CD8-positive, alpha-beta memory T cell (primary cell): ENCODE measurements at regions not wholly inside any gene's neighbourhood (a gene's known extent, or its start where the extent isn't known, plus 50 kb on each side); places are given as distances from the start of the nearest gene placed in this dataset.

Experiments used
- CTCF ChIA-PET: fragments of 350-600 bp; sonication (Branson Sonifier 250); formaldehyde crosslinking; loops from one replicate; lab custom pipeline; 2021; ENCODE audit warnings: antibody characterized with exemption; lab: Charles Lee
- POLR2A ChIA-PET: fragments of 350-600 bp; sonication (Branson Sonifier 250); formaldehyde crosslinking; loops from one replicate; lab custom pipeline; 2021; ENCODE audit warnings: antibody characterized with exemption; lab: Charles Lee
- DNase-seq, 5 donors: peaks; one replicate each; pipeline versions ENCODE4 v3.0.0 to v3.0.0-alpha.2; 2020 to 2022; ENCODE audit warnings: mixed read lengths in 1 of 5
- H3K27ac ChIP-seq: one replicate; pipeline ENCODE4 v1.7.0; 2013; ENCODE audit warnings: low read depth, mild to moderate bottlenecking, low read length, moderate library complexity
- H3K27me3 ChIP-seq: 2 replicates; pipeline ENCODE4 v1.7.0; 2013; ENCODE audit warnings: low read length, mild to moderate bottlenecking; ENCODE audit not compliant: insufficient read depth, poor library complexity, severe bottlenecking
- H3K36me3 ChIP-seq: 2 replicates; pipeline ENCODE4 v1.7.0; 2013; ENCODE audit warnings: mild to moderate bottlenecking, low read length, moderate library complexity; ENCODE audit not compliant: insufficient read depth
- H3K4me1 ChIP-seq: 2 replicates; pipeline ENCODE4 v1.7.0; 2013; ENCODE audit warnings: mild to moderate bottlenecking, low read length, moderate library complexity; ENCODE audit not compliant: insufficient read depth
- H3K4me3 ChIP-seq: 2 replicates; pipeline ENCODE4 v1.7.0; 2013; ENCODE audit warnings: mild to moderate bottlenecking, low read length
- H3K9me3 ChIP-seq: 2 replicates; pipeline ENCODE4 v1.7.0; 2013; ENCODE audit warnings: mild to moderate bottlenecking, low read length
- H3K27ac Mint-ChIP-seq, 8 donors: one replicate each; pipeline ENCODE4 v1.8.0; 2020 to 2021; ENCODE audit warnings: mixed read lengths in 8 of 8, mild to moderate bottlenecking in 6 of 8, inconsistent platforms in 3 of 8, moderate library complexity in 3 of 8
- H3K27me3 Mint-ChIP-seq, 2 donors: one replicate each; pipeline ENCODE4 v1.8.0; 2020 to 2021; ENCODE audit warnings: mixed read lengths in 2 of 2, mild to moderate bottlenecking in 1 of 2, moderate library complexity in 1 of 2
- H3K36me3 Mint-ChIP-seq, 3 donors: one replicate each; pipeline ENCODE4 v1.8.0; 2020 to 2021; ENCODE audit warnings: mixed read lengths in 3 of 3, inconsistent platforms in 1 of 3, mild to moderate bottlenecking in 1 of 3
- H3K4me1 Mint-ChIP-seq, 3 donors: one replicate each; pipeline ENCODE4 v1.8.0; 2020 to 2021; ENCODE audit warnings: mixed read lengths in 3 of 3, inconsistent platforms in 1 of 3, mild to moderate bottlenecking in 1 of 3
- H3K4me3 Mint-ChIP-seq, 7 donors: one replicate each; pipeline ENCODE4 v1.8.0; 2020 to 2021; ENCODE audit warnings: mixed read lengths in 7 of 7, mild to moderate bottlenecking in 6 of 7, moderate library complexity in 4 of 7, inconsistent platforms in 2 of 7
- H3K9me3 Mint-ChIP-seq, 5 donors: one replicate each; pipeline ENCODE4 v1.8.0; 2020 to 2022; ENCODE audit warnings: mixed read lengths in 5 of 5, mild to moderate bottlenecking in 3 of 5, moderate library complexity in 2 of 5, inconsistent platforms in 1 of 5

GRCh38 chr1:82446236-82446635 is 645.5 kb downstream of the ADGRL2 start:
- no peaks in the 10 kb centered on the region for H3K36me3 Mint-ChIP-seq
- no peak overlapping the region for H3K27ac Mint-ChIP-seq
- Histone ChIP-seq H3K4me3 (no peak overlapping the region), H3K9me3 (no peaks in the 10 kb centered on the region), H3K27me3 (no peaks in the 10 kb centered on the region), H3K36me3 (no peaks in the 10 kb centered on the region), H3K4me1 (no peaks in the 10 kb centered on the region), H3K27ac (no peak overlapping the region)
- no peak overlapping the region for H3K4me3 Mint-ChIP-seq
- no peak for DNase-seq
- peaks cover 0 to 1% of the 10 kb centered on the region in 2 donors for H3K27me3 Mint-ChIP-seq
- peaks cover 5 to 20% (median 10%) of the 10 kb centered on the region in 5 donors for H3K9me3 Mint-ChIP-seq
- ChIA-PET CTCF (no interaction called here), POLR2A (no interaction called here)
- no peaks in the 10 kb centered on the region for H3K4me1 Mint-ChIP-seq

- Mint-ChIP-seq H3K4me1 (no peaks in the 10 kb centered on the region), H3K36me3 (no peaks in the 10 kb centered on the region), H3K27me3 (peaks cover 0 to 1% of the 10 kb centered on the region in 2 donors), H3K27ac (no peak overlapping the region), H3K9me3 (peaks cover 5 to 17% (median 10%) of the 10 kb centered on the region in 5 donors), H3K4me3 (no peak overlapping the region)
- Histone ChIP-seq H3K27ac (no peak overlapping the region), H3K4me3 (no peak overlapping the region), H3K27me3 (no peaks in the 10 kb centered on the region), H3K36me3 (no peaks in the 10 kb centered on the region), H3K9me3 (no peaks in the 10 kb centered on the region), H3K4me1 (no peaks in the 10 kb centered on the region)
- CTCF ChIA-PET, result no interaction called here
- POLR2A ChIA-PET, result no interaction called here
- DNase-seq, result no peak
These were observed 645.1 kb downstream of the ADGRL2 start for GRCh38 chr1:82445827-82446226.

GRCh38 chr1:82445132-82445531 is 644.4 kb downstream of the ADGRL2 start:
- Histone ChIP-seq H3K4me3 (no peak overlapping the region), H3K27ac (no peak overlapping the region), H3K4me1 (no peaks in the 10 kb centered on the region), H3K36me3 (no peaks in the 10 kb centered on the region), H3K27me3 (no peaks in the 10 kb centered on the region), H3K9me3 (no peaks in the 10 kb centered on the region)
- H3K9me3 Mint-ChIP-seq, result peaks cover 3 to 15% (median 10%) of the 10 kb centered on the region in 5 donors
- H3K27ac Mint-ChIP-seq, result no peak overlapping the region
- ChIA-PET POLR2A (no interaction called here), CTCF (no interaction called here)
- H3K36me3 Mint-ChIP-seq, result no peaks in the 10 kb centered on the region
- peaks cover 0 to 1% of the 10 kb centered on the region in 2 donors for H3K27me3 Mint-ChIP-seq
- no peaks in the 10 kb centered on the region for H3K4me1 Mint-ChIP-seq
- no peak for DNase-seq
- H3K4me3 Mint-ChIP-seq, result no peak overlapping the region

- Mint-ChIP-seq H3K4me3 (no peak overlapping the region), H3K27me3 (peaks cover 0 to 1% of the 10 kb centered on the region in 2 donors), H3K27ac (no peak overlapping the region), H3K36me3 (no peaks in the 10 kb centered on the region), H3K9me3 (peaks cover 0 to 18% (median 8%) of the 10 kb centered on the region in 5 donors), H3K4me1 (no peaks in the 10 kb centered on the region)
- ChIA-PET POLR2A (no interaction called here), CTCF (no interaction called here)
- no peaks in the 10 kb centered on the region for H3K9me3 ChIP-seq
- no peaks in the 10 kb centered on the region for H3K4me1 ChIP-seq
- H3K4me3 ChIP-seq, result no peak overlapping the region
- H3K27ac ChIP-seq, result no peak overlapping the region
- no peaks in the 10 kb centered on the region for H3K36me3 ChIP-seq
- no peak for DNase-seq
- no peaks in the 10 kb centered on the region for H3K27me3 ChIP-seq
These were observed 640.7 kb downstream of the ADGRL2 start for GRCh38 chr1:82441402-82441801.

- Histone ChIP-seq H3K27ac (no peak overlapping the region), H3K4me3 (no peak overlapping the region), H3K9me3 (no peaks in the 10 kb centered on the region), H3K4me1 (no peaks in the 10 kb centered on the region), H3K27me3 (no peaks in the 10 kb centered on the region), H3K36me3 (no peaks in the 10 kb centered on the region)
- CTCF ChIA-PET, result no interaction called here
- POLR2A ChIA-PET, result no interaction called here
- Mint-ChIP-seq H3K36me3 (no peaks in the 10 kb centered on the region), H3K4me1 (no peaks in the 10 kb centered on the region), H3K27ac (no peak overlapping the region), H3K9me3 (peaks cover 0 to 20% (median 0%) of the 10 kb centered on the region in 5 donors), H3K27me3 (no peaks in the 10 kb centered on the region), H3K4me3 (no peak overlapping the region)
- DNase-seq, result no peak
These were observed 622.6 kb downstream of the ADGRL2 start for GRCh38 chr1:82423174-82423815.

- Mint-ChIP-seq H3K27ac (no peak overlapping the region), H3K27me3 (no peaks in the 10 kb centered on the region), H3K9me3 (peaks cover 0 to 16% (median 0%) of the 10 kb centered on the region in 5 donors), H3K36me3 (no peaks in the 10 kb centered on the region), H3K4me3 (no peak overlapping the region), H3K4me1 (no peaks in the 10 kb centered on the region)
- H3K4me3 ChIP-seq, result no peak overlapping the region
- ChIA-PET CTCF (no interaction called here), POLR2A (no interaction called here)
- H3K36me3 ChIP-seq, result no peaks in the 10 kb centered on the region
- H3K27ac ChIP-seq, result no peak overlapping the region
- H3K4me1 ChIP-seq, result no peaks in the 10 kb centered on the region
- no peaks in the 10 kb centered on the region for H3K27me3 ChIP-seq
- DNase-seq, result no peak
- H3K9me3 ChIP-seq, result no peaks in the 10 kb centered on the region
These were observed 621.0 kb downstream of the ADGRL2 start for GRCh38 chr1:82421782-82422181.

- Mint-ChIP-seq H3K27ac (no peak overlapping the region), H3K36me3 (no peaks in the 10 kb centered on the region), H3K9me3 (peaks cover 0 to 11% (median 3%) of the 10 kb centered on the region in 5 donors), H3K27me3 (no peaks in the 10 kb centered on the region), H3K4me1 (no peaks in the 10 kb centered on the region), H3K4me3 (no peak overlapping the region)
- Histone ChIP-seq H3K4me3 (no peak overlapping the region), H3K4me1 (no peaks in the 10 kb centered on the region), H3K36me3 (no peaks in the 10 kb centered on the region), H3K27ac (no peak overlapping the region), H3K27me3 (no peaks in the 10 kb centered on the region), H3K9me3 (no peaks in the 10 kb centered on the region)
- CTCF ChIA-PET, result no interaction called here
- DNase-seq, result no peak
- POLR2A ChIA-PET, result no interaction called here
These were observed 619.9 kb downstream of the ADGRL2 start for GRCh38 chr1:82420584-82420983.

- no peak overlapping the region for H3K27ac Mint-ChIP-seq
- Histone ChIP-seq H3K4me3 (no peak overlapping the region), H3K9me3 (no peaks in the 10 kb centered on the region), H3K4me1 (no peaks in the 10 kb centered on the region), H3K27me3 (no peaks in the 10 kb centered on the region), H3K36me3 (no peaks in the 10 kb centered on the region), H3K27ac (no peak overlapping the region)
- peaks cover 2 to 15% (median 7%) of the 10 kb centered on the region in 5 donors for H3K9me3 Mint-ChIP-seq
- no peak overlapping the region for H3K4me3 Mint-ChIP-seq
- ChIA-PET CTCF (no interaction called here), POLR2A (no interaction called here)
- no peaks in the 10 kb centered on the region for H3K27me3 Mint-ChIP-seq
- no peaks in the 10 kb centered on the region for H3K36me3 Mint-ChIP-seq
- no peaks in the 10 kb centered on the region for H3K4me1 Mint-ChIP-seq
- no peak for DNase-seq
These were observed 610.9 kb downstream of the ADGRL2 start for GRCh38 chr1:82411605-82412004.
